Spinal cord (tissue), 9 donors: ENCODE measurements at regions not wholly inside any gene's neighbourhood (a gene's known extent, or its start where the extent isn't known, plus 50 kb on each side); places are given as distances from the start of the nearest gene placed in this dataset.

Source experiments
- DNase-seq, 6 donors: peaks; one replicate each; pipeline versions ENCODE4 v3.0.0 to v3.0.0-alpha.2; 2013 to 2015; ENCODE audit warnings: low spot score in 6 of 6, low read depth in 4 of 6
- H3K27ac ChIP-seq: one replicate; pipeline ENCODE4 v1.5.1; 2013; ENCODE audit warnings: low read depth, low read length, control low read depth
- H3K27me3 ChIP-seq: one replicate; pipeline ENCODE4 v1.6.1; 2013; ENCODE audit warnings: low read length; ENCODE audit not compliant: control insufficient read depth, insufficient read depth
- H3K36me3 ChIP-seq: one replicate; pipeline ENCODE4 v1.6.1; 2013; ENCODE audit warnings: low read length; ENCODE audit not compliant: control insufficient read depth, insufficient read depth
- H3K4me1 ChIP-seq: one replicate; pipeline ENCODE4 v1.6.1; 2013; ENCODE audit warnings: low read length; ENCODE audit not compliant: control insufficient read depth, insufficient read depth
- H3K4me3 ChIP-seq: one replicate; pipeline ENCODE4 v1.5.1; 2013; ENCODE audit warnings: low read depth, low read length, control low read depth
- H3K9me3 ChIP-seq: one replicate; pipeline ENCODE4 v1.6.1; 2013; ENCODE audit warnings: low read length; ENCODE audit not compliant: control insufficient read depth, insufficient read depth
- WGBS: methylation state at CpG from one replicate; pipeline ENCODE4 v1.1.5; 2013; ENCODE audit warnings: missing lambda C conversion rate; ENCODE audit not compliant: insufficient coverage; 5-methylcytosine and 5-hydroxymethylcytosine counted together
- donor health status: healthy.

- Histone ChIP-seq H3K9me3 (no peaks in the 10 kb centered on the region), H3K4me3 (no peak overlapping the region), H3K4me1 (no peaks in the 10 kb centered on the region), H3K36me3 (no peaks in the 10 kb centered on the region), H3K27me3 (no peaks in the 10 kb centered on the region), H3K27ac (no peak overlapping the region)
- no peak for DNase-seq
- 22% methylated on average over 1 of the region's 1 CpG for WGBS
Measured at GRCh38 chr6:153814136-153814535, 224.9 kb upstream of the OPRM1 start.

DNA sequence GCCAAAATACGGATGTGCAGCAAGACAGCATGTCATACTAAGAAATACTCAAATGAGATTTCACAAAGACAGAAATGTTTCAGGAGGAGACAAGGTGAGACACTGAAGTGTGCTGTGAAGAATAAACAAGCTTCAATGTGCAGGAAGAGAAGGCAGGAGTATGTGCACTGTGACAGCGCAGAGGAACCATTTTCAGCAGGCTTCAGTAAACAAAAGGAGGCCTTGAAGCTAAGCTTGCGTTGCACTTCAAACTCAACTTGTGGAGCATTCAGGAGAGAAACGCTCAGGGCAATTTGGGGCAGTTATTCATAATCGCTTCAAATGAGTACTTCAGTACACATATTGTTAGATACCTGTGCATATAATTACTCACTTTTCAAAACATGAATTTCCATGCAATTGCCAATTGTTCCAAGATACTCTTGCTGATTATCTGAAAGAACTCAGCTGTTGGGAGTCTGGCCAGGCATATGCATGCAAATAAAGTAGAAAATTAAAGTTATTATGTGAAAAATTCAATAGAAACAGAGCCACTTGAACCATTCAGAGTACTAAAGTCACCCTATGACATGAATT, 234.2 kb upstream of the OPRM1 start:
- 70% methylated on average over 3 of the region's 5 CpGs for WGBS
- Histone ChIP-seq H3K27ac (no peak overlapping the region), H3K27me3 (no peaks in the 10 kb centered on the region), H3K9me3 (no peaks in the 10 kb centered on the region), H3K4me3 (no peak overlapping the region), H3K36me3 (no peaks in the 10 kb centered on the region), H3K4me1 (no peaks in the 10 kb centered on the region)
- DNase-seq = no peak

- no CpG with 5 or more reads among the region's 2 CpGs for WGBS
- no peaks in the 10 kb centered on the region for H3K4me1 ChIP-seq
- H3K27me3 ChIP-seq = no peaks in the 10 kb centered on the region
- H3K27ac ChIP-seq = no peak overlapping the region
- no peak overlapping the region for H3K4me3 ChIP-seq
- no peak for DNase-seq
- no peaks in the 10 kb centered on the region for H3K9me3 ChIP-seq
- H3K36me3 ChIP-seq = no peaks in the 10 kb centered on the region
Measured at GRCh38 chr6:153801917-153802316, 237.1 kb upstream of the OPRM1 start.

DNA sequence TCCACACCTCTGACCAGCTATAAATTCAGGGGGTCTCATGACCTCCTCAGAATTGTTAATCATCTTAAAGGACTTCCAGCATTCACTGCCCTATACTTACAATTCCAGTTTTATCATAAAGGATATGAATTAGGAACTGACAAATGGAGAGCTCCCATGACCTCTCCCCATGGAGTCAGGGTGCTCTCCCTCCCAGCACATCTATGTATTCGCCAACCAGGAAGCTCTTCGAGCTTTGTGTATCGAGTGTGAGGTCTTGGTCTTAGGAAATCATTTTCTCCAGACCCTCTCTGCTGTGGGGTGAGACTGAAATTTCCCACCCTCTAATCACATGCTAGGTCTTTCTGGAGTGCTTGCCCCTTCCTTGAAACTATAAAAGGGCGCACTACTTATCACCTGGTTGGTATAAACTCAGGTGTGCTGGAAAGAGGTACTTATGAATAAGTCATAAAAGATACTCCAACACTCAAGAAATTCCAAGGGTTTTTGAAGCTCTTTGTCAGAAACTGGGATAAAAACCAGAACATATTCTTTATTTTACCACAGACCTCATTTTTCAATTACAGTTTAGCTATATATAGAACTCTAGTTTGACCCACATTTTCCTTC, 238.4 kb upstream of the OPRM1 start:
- Histone ChIP-seq H3K4me1 (no peaks in the 10 kb centered on the region), H3K27ac (no peak overlapping the region), H3K27me3 (no peaks in the 10 kb centered on the region), H3K4me3 (no peak overlapping the region), H3K36me3 (no peaks in the 10 kb centered on the region), H3K9me3 (no peaks in the 10 kb centered on the region)
- no CpG with 5 or more reads among the region's 4 CpGs for WGBS
- no peak for DNase-seq

DNA sequence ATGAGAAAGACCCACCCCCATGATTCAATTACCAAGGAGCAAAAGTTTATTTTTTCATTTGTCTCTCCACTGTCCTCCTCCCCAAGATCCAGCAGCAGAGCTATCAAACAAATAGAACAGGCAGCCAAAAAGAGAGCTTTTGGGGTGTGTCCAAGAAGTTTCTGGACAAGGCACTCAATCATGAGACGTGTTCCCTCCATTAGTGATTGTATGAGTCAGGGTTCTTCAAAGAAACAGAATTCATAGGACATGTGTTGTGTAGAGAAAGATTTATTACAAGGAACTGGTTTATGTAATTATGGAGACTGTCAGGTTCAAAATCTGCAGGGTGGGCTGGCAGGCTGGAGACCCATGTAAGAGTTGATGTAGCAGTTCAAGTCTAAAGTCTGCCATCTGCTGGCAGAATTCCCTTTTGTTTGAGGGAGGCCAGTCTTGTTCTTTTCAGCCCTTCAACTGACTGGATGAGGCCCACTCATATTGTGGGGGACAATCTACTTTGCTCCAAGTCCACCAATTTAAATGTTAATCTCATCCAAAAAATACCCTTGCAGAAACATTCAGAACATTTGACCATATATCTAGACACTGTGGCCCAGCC, 248.1 kb upstream of the OPRM1 start:
- Histone ChIP-seq H3K36me3 (no peaks in the 10 kb centered on the region), H3K27ac (no peak overlapping the region), H3K4me3 (no peak overlapping the region), H3K4me1 (no peaks in the 10 kb centered on the region), H3K9me3 (no peaks in the 10 kb centered on the region), H3K27me3 (no peaks in the 10 kb centered on the region)
- 92% methylated on average over 1 of the region's 1 CpG for WGBS
- no peak for DNase-seq

DNA sequence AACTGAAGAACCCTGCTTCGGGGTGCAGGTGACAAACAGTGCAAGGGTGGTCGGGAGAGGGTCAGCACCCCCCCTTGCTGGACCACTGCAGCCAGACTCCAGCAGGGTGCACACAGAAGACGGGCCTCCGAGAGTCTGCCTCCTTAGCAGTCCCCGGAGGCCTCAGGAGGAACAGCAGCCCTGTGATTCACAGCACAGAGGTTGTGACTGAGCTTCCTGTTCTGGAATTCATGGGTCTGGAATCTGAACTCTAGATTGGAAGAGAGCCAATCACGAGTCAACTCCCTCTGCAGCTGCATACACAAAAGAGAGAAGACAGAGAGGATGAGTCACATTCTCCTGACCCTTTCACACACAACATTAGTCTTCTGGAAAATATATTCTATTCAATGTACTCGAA, 249.0 kb upstream of the OPRM1 start:
- Histone ChIP-seq H3K4me3 (no peak overlapping the region), H3K27me3 (no peaks in the 10 kb centered on the region), H3K27ac (no peak overlapping the region), H3K9me3 (no peaks in the 10 kb centered on the region), H3K4me1 (no peaks in the 10 kb centered on the region), H3K36me3 (no peaks in the 10 kb centered on the region)
- DNase-seq = no peak
- WGBS = 72% methylated on average over 5 of the region's 7 CpGs

DNA sequence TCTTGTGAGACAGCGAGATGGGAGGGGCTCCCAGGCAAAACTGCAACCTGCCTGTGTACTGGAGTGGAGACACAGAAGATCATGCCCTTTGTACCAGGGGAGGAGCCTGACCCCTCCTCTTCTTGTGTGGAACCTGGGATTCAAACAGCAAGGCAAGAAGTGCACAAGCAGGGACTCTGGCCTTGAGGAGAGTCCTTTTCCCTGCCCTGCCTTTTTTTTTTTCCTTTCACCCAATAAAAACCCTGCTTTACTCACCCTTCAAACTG, 251.8 kb upstream of the OPRM1 start:
- no CpG with 5 or more reads among the region's 1 CpG for WGBS
- Histone ChIP-seq H3K36me3 (no peaks in the 10 kb centered on the region), H3K27ac (no peak overlapping the region), H3K27me3 (no peaks in the 10 kb centered on the region), H3K9me3 (no peaks in the 10 kb centered on the region), H3K4me1 (no peaks in the 10 kb centered on the region), H3K4me3 (no peak overlapping the region)
- DNase-seq = no peak

DNA sequence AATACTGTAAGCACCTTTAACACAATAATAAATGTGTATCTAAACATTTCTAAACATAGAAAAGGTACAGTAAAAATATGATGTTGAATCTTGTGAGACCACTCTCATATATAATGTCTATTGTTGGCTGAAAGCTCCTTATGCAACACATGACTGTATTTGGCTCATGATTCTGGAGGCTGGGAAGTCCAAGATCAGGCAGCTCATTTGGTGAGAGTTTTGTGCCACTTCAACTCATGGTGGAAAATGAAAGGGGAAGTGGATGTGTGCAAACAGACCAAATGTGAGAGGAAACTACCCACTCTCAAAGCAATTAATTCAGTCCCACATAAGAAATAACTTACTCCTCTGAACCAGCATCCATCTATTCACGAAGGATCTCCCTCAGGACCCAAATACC, 257.7 kb upstream of the OPRM1 start:
- no peaks in the 10 kb centered on the region for H3K36me3 ChIP-seq
- WGBS = 100% methylated on average over 1 of the region's 1 CpG
- H3K4me1 ChIP-seq = no peaks in the 10 kb centered on the region
- no peak for DNase-seq
- H3K4me3 ChIP-seq = no peak overlapping the region
- H3K27me3 ChIP-seq = no peaks in the 10 kb centered on the region
- H3K9me3 ChIP-seq = peaks cover 1% of the 10 kb centered on the region
- no peak overlapping the region for H3K27ac ChIP-seq

- no CpG with 5 or more reads among the region's 1 CpG for WGBS
- H3K27ac ChIP-seq = no peak overlapping the region
- no peak overlapping the region for H3K4me3 ChIP-seq
- H3K36me3 ChIP-seq = no peaks in the 10 kb centered on the region
- H3K4me1 ChIP-seq = no peaks in the 10 kb centered on the region
- DNase-seq = no peak
- peaks cover 1% of the 10 kb centered on the region for H3K9me3 ChIP-seq
- no peaks in the 10 kb centered on the region for H3K27me3 ChIP-seq
Measured at GRCh38 chr6:153780011-153780410, 259.0 kb upstream of the OPRM1 start.

- no peak for DNase-seq
- no peaks in the 10 kb centered on the region for H3K4me1 ChIP-seq
- 86% methylated on average over 1 of the region's 2 CpGs for WGBS
- peaks cover 1% of the 10 kb centered on the region for H3K9me3 ChIP-seq
- no peak overlapping the region for H3K4me3 ChIP-seq
- H3K27me3 ChIP-seq = no peaks in the 10 kb centered on the region
- no peak overlapping the region for H3K27ac ChIP-seq
- H3K36me3 ChIP-seq = no peaks in the 10 kb centered on the region
Measured at GRCh38 chr6:153778216-153778615, 260.8 kb upstream of the OPRM1 start.
